SKM-1 (cell line): ENCODE measurements at regions not wholly inside any gene's neighbourhood (a gene's known extent, or its start where the extent isn't known, plus 50 kb on each side); places are given as distances from the start of the nearest gene placed in this dataset.

ENCODE experiments used
- DNase-seq: peaks from one replicate; lab custom pipeline; 2025; ENCODE audit not compliant: unreplicated experiment; lab: John Stamatoyannopoulos, UW

- no peak for DNase-seq
Observed at GRCh38 chr6:53417141-53417540, 68.4 kb upstream of the ELOVL5 start.

- DNase-seq = no peak
Observed at GRCh38 chr6:53413326-53413725, 64.6 kb upstream of the ELOVL5 start.

GRCh38 chr6:53412751-53413150, 64.0 kb upstream of the ELOVL5 start:
- no peak for DNase-seq

- DNase-seq = no peak
Observed at GRCh38 chr6:53412021-53412715, 63.4 kb upstream of the ELOVL5 start.

GRCh38 chr6:53411451-53411850, 62.7 kb upstream of the ELOVL5 start:
- DNase-seq = no peak

GRCh38 chr6:53410508-53411258, 61.9 kb upstream of the ELOVL5 start:
- no peak for DNase-seq

GRCh38 chr6:53408826-53409225, 60.1 kb upstream of the ELOVL5 start:
- no peak for DNase-seq

- no peak for DNase-seq
Observed at GRCh38 chr6:53399027-53399344, 50.2 kb upstream of the ELOVL5 start.

GRCh38 chr6:53398247-53399026, 49.7 kb upstream of the ELOVL5 start:
- DNase-seq = no peak
